Endothelial cell of umbilical vein (primary cell): ENCODE measurements at regions not wholly inside any gene's neighbourhood (a gene's known extent, or its start where the extent isn't known, plus 50 kb on each side); places are given as distances from the start of the nearest gene placed in this dataset.

Experiments
- BruUV-seq: library from RNA; stranded (reverse); fragments of 400-500 nt; replicated peaks from 2 replicates; lab custom pipeline; 2021; lab: Mats Ljungman, UMichigan
- CTCF ChIA-PET: fragments of 300-600, 350-600 bp; sonication (Branson Sonifier 250); formaldehyde crosslinking; loops from one replicate; lab custom pipeline; 2021; ENCODE audit warnings: antibody characterized with exemption, inconsistent platforms; lab: Charles Lee
- POLR2A ChIA-PET: fragments of 300-600, 350-600 bp; sonication (Branson Sonifier 250); formaldehyde crosslinking; loops from one replicate; lab custom pipeline; 2021; ENCODE audit warnings: antibody characterized with exemption, inconsistent platforms; lab: Charles Lee
- DNase-seq: peaks from one replicate; pipeline ENCODE4 v3.0.0-alpha.2; 2011; ENCODE audit warnings: low read depth, low spot score
- FAIRE-seq: peaks from 2 replicates; lab custom pipeline; 2011; peaks lifted over from hg19 to GRCh38; lab: Jason Lieb, UNC
- H2AFZ ChIP-seq: 2 replicates; pipeline ENCODE4 v1.6.0; 2012; ENCODE audit warnings: low read depth, low read length, control low read depth, inconsistent platforms
- H3K27ac ChIP-seq: 2 replicates; pipeline ENCODE4 v1.5.1; 2011; ENCODE audit warnings: low read depth, mild to moderate bottlenecking, control low read depth, low read length, moderate library complexity; ENCODE audit not compliant: insufficient read depth
- H3K27me3 ChIP-seq, 2 experiments: 2 replicates each; pipeline versions ENCODE4 v1.6.0 to v1.6.1; 2011; ENCODE audit warnings: low read length in 2 of 2, mixed read lengths in 1 of 2; ENCODE audit not compliant: control insufficient read depth in 2 of 2, insufficient read depth in 2 of 2
- H3K36me3 ChIP-seq, 2 experiments: 2 replicates in 1 of 2; 3 replicates in 1 of 2; pipeline ENCODE4 v1.5.1; 2011; ENCODE audit warnings: low read length in 2 of 2, mild to moderate bottlenecking in 1 of 2, moderate library complexity in 1 of 2; ENCODE audit not compliant: control insufficient read depth in 2 of 2, insufficient read depth in 2 of 2; ENCODE audit errors: extremely low read depth in 1 of 2
- H3K4me1 ChIP-seq: 3 replicates; pipeline ENCODE4 v1.5.1; 2011; ENCODE audit warnings: mild to moderate bottlenecking, low read length; ENCODE audit not compliant: control insufficient read depth, insufficient read depth; ENCODE audit errors: extremely low read depth
- H3K4me2 ChIP-seq: 2 replicates; pipeline ENCODE4 v1.6.1; 2011; ENCODE audit warnings: low read length, control low read depth, mixed read lengths; ENCODE audit not compliant: insufficient read depth
- H3K4me3 ChIP-seq, 3 experiments: fragments of 200-600 bp in 1 of 3; sonication (generic), shearing (Covaris generic) in 1 of 3; replicated peaks in 1 of 3; 2 replicates each; pipeline ENCODE4 v1.5.1; 2011 to 2016; ENCODE audit warnings: control low read depth in 3 of 3, low read length in 3 of 3, mild to moderate bottlenecking in 2 of 3, inconsistent platforms in 1 of 3, low read depth in 1 of 3, moderate library complexity in 1 of 3; ENCODE audit not compliant: insufficient read depth in 1 of 3
- H3K79me2 ChIP-seq: 2 replicates; pipeline ENCODE4 v1.6.0; 2012; ENCODE audit warnings: low read length, inconsistent platforms; ENCODE audit not compliant: control insufficient read depth, insufficient read depth
- H3K9ac ChIP-seq: replicated peaks from 2 replicates; pipeline ENCODE3; 2011; ENCODE audit warnings: low read length, control low read depth; ENCODE audit not compliant: insufficient read depth; ENCODE audit errors: extremely low read depth
- H3K9me1 ChIP-seq: replicated peaks from 3 replicates; pipeline ENCODE4 v1.6.0; 2011; ENCODE audit warnings: mild to moderate bottlenecking, low read length; ENCODE audit not compliant: control insufficient read depth, insufficient read depth; ENCODE audit errors: extremely low read depth
- H3K9me3 ChIP-seq: replicated peaks from 2 replicates; pipeline ENCODE4 v1.5.1; 2012; ENCODE audit warnings: low read length, inconsistent platforms; ENCODE audit not compliant: control insufficient read depth, insufficient read depth
- H4K20me1 ChIP-seq: replicated peaks from 2 replicates; pipeline ENCODE3; 2011; ENCODE audit warnings: mild to moderate bottlenecking, low read length; ENCODE audit not compliant: control insufficient read depth, insufficient read depth; ENCODE audit errors: extremely low read depth
- EZH2 ChIP-seq: IDR thresholded peaks from 2 replicates; pipeline ENCODE4 v1.6.1; 2012; ENCODE audit warnings: borderline replicate concordance, low read depth, mild to moderate bottlenecking, moderate library complexity, low read length, inconsistent platforms; ENCODE audit not compliant: severe bottlenecking
- FOS ChIP-seq: IDR thresholded peaks from 2 replicates; pipeline ENCODE4 v1.6.1; 2011; ENCODE audit warnings: mild to moderate bottlenecking, low read length, moderate library complexity, borderline replicate concordance; ENCODE audit not compliant: insufficient read depth
- GATA2 ChIP-seq: IDR thresholded peaks from 2 replicates; pipeline ENCODE4 v1.7.0; 2011; ENCODE audit warnings: low read depth, mild to moderate bottlenecking, moderate library complexity, mixed read lengths, low read length; ENCODE audit not compliant: insufficient read length, insufficient read depth
- JUN ChIP-seq: IDR thresholded peaks from 2 replicates; pipeline ENCODE4 v1.6.1; 2011; ENCODE audit warnings: borderline replicate concordance, low read depth; ENCODE audit not compliant: insufficient read length, insufficient read depth
- MAX ChIP-seq: IDR thresholded peaks from 2 replicates; pipeline ENCODE4 v1.6.1; 2011; ENCODE audit not compliant: insufficient read depth, insufficient read length
- MYC ChIP-seq: IDR thresholded peaks from one replicate; pipeline ENCODE4 v1.6.1; 2011; ENCODE audit warnings: mild to moderate bottlenecking, low read depth, low read length
- POLR2A ChIP-seq: IDR thresholded peaks from 2 replicates; pipeline ENCODE4 v1.6.1; 2012; ENCODE audit warnings: low read depth, mild to moderate bottlenecking, control low read depth, low read length
- POLR2AphosphoS5 ChIP-seq: IDR thresholded peaks from 2 replicates; pipeline ENCODE4 v1.6.1; 2012; ENCODE audit warnings: low read depth, mild to moderate bottlenecking, control low read depth, low read length, moderate library complexity; ENCODE audit not compliant: insufficient read depth
- dilution Hi-C: fragments of 300-500 bp; cut with MboI; formaldehyde crosslinking; loops from one replicate; pipeline ENCODE4 v1.15.0; 2019; ENCODE audit warnings: low sequenced_read_pairs; ENCODE audit not compliant: extremely low pct_ligation_motif_present
- intact Hi-C: fragments of 100-400 bp; cut with micrococcal nuclease; formaldehyde crosslinking; loops from one replicate; pipeline ENCODE4 v1.10.0; 2022
- TF ChIP-seq, protein P1 (sequence below), 2 donors: IDR thresholded peaks; 1 replicate in 1 of 2; 2 replicates in 1 of 2; pipeline ENCODE4 v1.5.1; 2011; ENCODE audit warnings: low read length in 2 of 2, mild to moderate bottlenecking in 2 of 2, moderate library complexity in 2 of 2, control low read depth in 1 of 2, inconsistent platforms in 1 of 2, low read depth in 1 of 2; ENCODE audit not compliant: insufficient read depth in 1 of 2; ENCODE audit errors: extremely low read depth in 1 of 2

GRCh38 chr22:47512617-47513016 is 750.2 kb downstream of the TBC1D22A start:
- no peaks in the 10 kb centered on the region for H3K4me1 ChIP-seq
- H2AFZ ChIP-seq = no peak overlapping the region
- no peak overlapping the region for H3K27ac ChIP-seq
- POLR2A ChIA-PET = no interaction called here
- H3K36me3 ChIP-seq = no peaks in the 10 kb centered on the region
- peaks cover 6% of the 10 kb centered on the region for H3K9me3 ChIP-seq
- no peak overlapping the region for H3K4me2 ChIP-seq
- no TSS peak for BruUV-seq
- dilution Hi-C loops = no loop called here
- DNase-seq = no peak
- H3K9me1 ChIP-seq = no peaks in the 10 kb centered on the region
- CTCF ChIA-PET = no interaction called here
- no peaks in the 10 kb centered on the region for H3K27me3 ChIP-seq
- no peak for FAIRE-seq
- no peaks in the 10 kb centered on the region for H3K79me2 ChIP-seq
- no peaks in the 10 kb centered on the region for H4K20me1 ChIP-seq
- TF ChIP-seq MYC = no peak
- no peak for TF ChIP-seq POLR2AphosphoS5
- no peak overlapping the region for H3K4me3 ChIP-seq
- intact Hi-C loops = no loop called here
- H3K9ac ChIP-seq = no peak overlapping the region

GRCh38 chr22:47504962-47505361 is 742.5 kb downstream of the TBC1D22A start:
- TF ChIP-seq MYC (no peak), JUN (no peak), EZH2 (no peak), FOS (no peak), MAX (no peak), POLR2AphosphoS5 (no peak), GATA2 (no peak), POLR2A (no peak)
- TF ChIP-seq, protein P1, sequence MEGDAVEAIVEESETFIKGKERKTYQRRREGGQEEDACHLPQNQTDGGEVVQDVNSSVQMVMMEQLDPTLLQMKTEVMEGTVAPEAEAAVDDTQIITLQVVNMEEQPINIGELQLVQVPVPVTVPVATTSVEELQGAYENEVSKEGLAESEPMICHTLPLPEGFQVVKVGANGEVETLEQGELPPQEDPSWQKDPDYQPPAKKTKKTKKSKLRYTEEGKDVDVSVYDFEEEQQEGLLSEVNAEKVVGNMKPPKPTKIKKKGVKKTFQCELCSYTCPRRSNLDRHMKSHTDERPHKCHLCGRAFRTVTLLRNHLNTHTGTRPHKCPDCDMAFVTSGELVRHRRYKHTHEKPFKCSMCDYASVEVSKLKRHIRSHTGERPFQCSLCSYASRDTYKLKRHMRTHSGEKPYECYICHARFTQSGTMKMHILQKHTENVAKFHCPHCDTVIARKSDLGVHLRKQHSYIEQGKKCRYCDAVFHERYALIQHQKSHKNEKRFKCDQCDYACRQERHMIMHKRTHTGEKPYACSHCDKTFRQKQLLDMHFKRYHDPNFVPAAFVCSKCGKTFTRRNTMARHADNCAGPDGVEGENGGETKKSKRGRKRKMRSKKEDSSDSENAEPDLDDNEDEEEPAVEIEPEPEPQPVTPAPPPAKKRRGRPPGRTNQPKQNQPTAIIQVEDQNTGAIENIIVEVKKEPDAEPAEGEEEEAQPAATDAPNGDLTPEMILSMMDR (IDR thresholded peaks at IDR 0.05; ENCODE audit: extremely low read depth in 1 of 2, insufficient read depth in 1 of 2, low read depth in 1 of 2, low read length in 2 of 2) = no peak
- Histone ChIP-seq H3K27me3 (no peaks in the 10 kb centered on the region), H3K79me2 (no peaks in the 10 kb centered on the region), H3K9me1 (no peaks in the 10 kb centered on the region), H3K27ac (no peak overlapping the region), H3K9ac (no peak overlapping the region), H3K9me3 (peaks cover 4% of the 10 kb centered on the region), H2AFZ (no peak overlapping the region), H3K4me3 (no peak overlapping the region), H4K20me1 (no peaks in the 10 kb centered on the region), H3K4me2 (no peak overlapping the region), H3K4me1 (no peaks in the 10 kb centered on the region), H3K36me3 (no peaks in the 10 kb centered on the region)
- DNase-seq (no peak), FAIRE-seq (no peak)
- POLR2A ChIA-PET = no interaction called here
- dilution Hi-C loops = no loop called here
- BruUV-seq = no TSS peak
- intact Hi-C loops = no loop called here
- CTCF ChIA-PET = no interaction called here
